B cell (primary cell): ENCODE measurements at regions not wholly inside any gene's neighbourhood (a gene's known extent, or its start where the extent isn't known, plus 50 kb on each side); places are given as distances from the start of the nearest gene placed in this dataset.

Source experiments
- ATAC-seq: fragments of 200-7000 bp; cut with Tn5 transposase; one replicate; pipeline ENCODE4 v1.10.0; 2021; ENCODE audit warnings: low read depth, mild to moderate bottlenecking, moderate number of reproducible peaks, moderate library complexity
- CTCF ChIA-PET: fragments of 350-600 bp; sonication (Branson Sonifier 250); formaldehyde crosslinking; loops from one replicate; lab custom pipeline; 2021; ENCODE audit warnings: antibody characterized with exemption, inconsistent platforms; lab: Charles Lee
- POLR2A ChIA-PET: fragments of 350-600 bp; sonication (Branson Sonifier 250); formaldehyde crosslinking; loops from one replicate; lab custom pipeline; 2021; ENCODE audit warnings: antibody characterized with exemption; lab: Charles Lee
- DNase-seq: peaks from one replicate; pipeline ENCODE4 v3.0.0; 2013
- H2AFZ ChIP-seq: 2 replicates; pipeline ENCODE4 v1.6.1; 2012; ENCODE audit warnings: mild to moderate bottlenecking, low read depth, low read length; ENCODE audit not compliant: insufficient read depth, poor library complexity, severe bottlenecking
- H3K27ac ChIP-seq, 2 donors: 1 replicate in 1 of 2; 2 replicates in 1 of 2; pipeline ENCODE4 v1.5.1; 2012 to 2013; ENCODE audit warnings: low read length in 2 of 2, mild to moderate bottlenecking in 2 of 2, moderate library complexity in 1 of 2
- H3K27me3 ChIP-seq, 4 experiments: fragments of 200-600 bp in 1 of 4; sonication (generic) in 1 of 4; replicated peaks in 1 of 4; 1 replicate in 2 of 4; 2 replicates in 2 of 4; pipeline versions ENCODE4 v1.6.1 to v1.7.0; 2013 to 2016; ENCODE audit warnings: low read length in 3 of 4, mild to moderate bottlenecking in 2 of 4, mixed read lengths in 1 of 4, moderate library complexity in 1 of 4; ENCODE audit not compliant: insufficient read depth in 4 of 4, control insufficient read depth in 3 of 4; ENCODE audit errors: control extremely low read depth in 1 of 4
- H3K36me3 ChIP-seq, 2 experiments: replicated peaks in 1 of 2; 1 replicate in 1 of 2; 2 replicates in 1 of 2; pipeline versions ENCODE4 v1.6.1 to v1.7.1; 2013; ENCODE audit warnings: low read length in 1 of 2; ENCODE audit not compliant: insufficient read depth in 2 of 2, control insufficient read depth in 1 of 2; ENCODE audit errors: control extremely low read depth in 1 of 2, extremely low read depth in 1 of 2
- H3K4me1 ChIP-seq, 2 donors: fragments of 200-600 bp in 1 of 2; sonication (generic) in 1 of 2; 1 replicate in 1 of 2; 2 replicates in 1 of 2; pipeline versions ENCODE4 v1.5.1 to v1.6.1; 2013 to 2017; ENCODE audit warnings: low read length in 2 of 2; ENCODE audit not compliant: control insufficient read depth in 2 of 2, insufficient read depth in 2 of 2
- H3K4me2 ChIP-seq: replicated peaks from 2 replicates; pipeline ENCODE3; 2012; ENCODE audit warnings: mild to moderate bottlenecking, low read depth, low read length; ENCODE audit not compliant: poor library complexity, severe bottlenecking
- H3K4me3 ChIP-seq, 5 experiments: fragments of 200-600 bp in 1 of 5; sonication (generic) in 1 of 5; 1 replicate in 3 of 5; 2 replicates in 2 of 5; pipeline versions ENCODE4 v1.5.1 to v1.7.0; 2011 to 2016; ENCODE audit warnings: low read length in 4 of 5, mild to moderate bottlenecking in 4 of 5, low read depth in 2 of 5, control low read depth in 1 of 5, moderate library complexity in 1 of 5; ENCODE audit not compliant: insufficient read depth in 1 of 5; ENCODE audit errors: control extremely low read depth in 1 of 5, extremely low read depth in 1 of 5
- H3K79me2 ChIP-seq: fragments of 200-600 bp; sonication (generic); one replicate; pipeline ENCODE4 v1.6.0; 2016; ENCODE audit warnings: low read length; ENCODE audit not compliant: control insufficient read depth, insufficient read depth
- H3K9ac ChIP-seq: fragments of 200-600 bp; sonication (generic); 2 replicates; pipeline ENCODE4 v1.6.1; 2017; ENCODE audit warnings: mild to moderate bottlenecking, low read length, moderate library complexity
- H3K9me3 ChIP-seq, 3 donors: one replicate each; pipeline versions ENCODE4 v1.6.1 to v1.7.1; 2013; ENCODE audit warnings: low read length in 2 of 3; ENCODE audit not compliant: control insufficient read depth in 2 of 3, insufficient read depth in 1 of 3; ENCODE audit errors: control extremely low read depth in 1 of 3
- H4K20me1 ChIP-seq: 2 replicates; pipeline ENCODE4 v1.6.0; 2012; ENCODE audit warnings: mild to moderate bottlenecking, low read length; ENCODE audit not compliant: insufficient read depth, control insufficient read depth, poor library complexity, severe bottlenecking
- H3K27ac Mint-ChIP-seq: one replicate; pipeline ENCODE4 v1.8.0; 2021; ENCODE audit warnings: mixed read lengths
- H3K27me3 Mint-ChIP-seq: one replicate; pipeline ENCODE4 v1.8.0; 2021; ENCODE audit warnings: mixed read lengths
- H3K4me1 Mint-ChIP-seq: one replicate; pipeline ENCODE4 v1.8.0; 2021; ENCODE audit warnings: mixed read lengths
- H3K4me3 Mint-ChIP-seq: one replicate; pipeline ENCODE4 v1.8.0; 2021; ENCODE audit warnings: mixed read lengths
- H3K9me3 Mint-ChIP-seq: one replicate; pipeline ENCODE4 v1.8.0; 2022; ENCODE audit warnings: mixed read lengths; ENCODE audit not compliant: insufficient read depth
- EZH2 ChIP-seq: IDR thresholded peaks from 2 replicates; pipeline ENCODE4 v1.6.1; 2012; ENCODE audit warnings: borderline replicate concordance, low read depth, mild to moderate bottlenecking, moderate library complexity, low read length; ENCODE audit not compliant: insufficient read depth, poor library complexity, severe bottlenecking
- WGBS: methylation state at CpG from one replicate; pipeline ENCODE4 v1.1.5; 2013; ENCODE audit warnings: missing lambda C conversion rate; ENCODE audit not compliant: insufficient coverage; 5-methylcytosine and 5-hydroxymethylcytosine counted together
- intact Hi-C: fragments of 100-400 bp; cut with micrococcal nuclease; formaldehyde crosslinking; loops from one replicate; pipeline ENCODE4 v1.10.0; 2022
- TF ChIP-seq, protein P1 (sequence below): fragments of 200-600 bp; IDR thresholded peaks from one replicate; pipeline ENCODE4 v1.8.0; 2022; ENCODE audit warnings: antibody characterized with exemption, mild to moderate bottlenecking

DNA sequence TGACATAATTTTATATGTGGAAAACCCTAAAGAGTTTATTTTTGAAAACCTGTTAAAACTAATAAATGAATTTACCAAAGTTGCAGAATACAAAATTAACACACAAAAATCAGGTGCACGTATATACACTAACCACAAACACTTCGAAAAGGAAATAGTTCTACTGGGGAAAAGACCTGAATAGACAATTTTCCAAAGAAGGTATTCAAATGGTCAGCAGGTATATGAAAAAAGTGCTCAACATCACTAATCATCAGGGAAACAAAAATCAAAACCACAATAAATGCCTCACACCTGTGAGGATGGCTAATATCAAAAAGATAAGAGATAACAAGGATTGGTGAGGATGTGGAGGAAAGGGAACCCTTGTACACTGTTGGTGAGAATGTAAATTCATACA, 110.6 kb downstream of the PXDC1 start:
- Mint-ChIP-seq H3K27ac (no peak overlapping the region), H3K4me3 (no peak overlapping the region), H3K27me3 (peaks cover 19% of the 10 kb centered on the region), H3K9me3 (no peaks in the 10 kb centered on the region), H3K4me1 (no peaks in the 10 kb centered on the region)
- intact Hi-C loops: no loop called here
- Histone ChIP-seq H3K9me3 (no peaks in the 10 kb centered on the region), H3K4me3 (no peak overlapping the region), H3K4me1 (no peaks in the 10 kb centered on the region), H3K4me2 (no peak overlapping the region), H4K20me1 (no peaks in the 10 kb centered on the region), H3K79me2 (no peaks in the 10 kb centered on the region), H3K27me3 (peaks cover 0 to 2% (median 0%) of the 10 kb centered on the region in 4 experiments), H3K27ac (no peak overlapping the region), H3K9ac (no peak overlapping the region), H3K36me3 (no peaks in the 10 kb centered on the region), H2AFZ (no peak overlapping the region)
- DNase-seq: no peak
- no peak for TF ChIP-seq EZH2
- TF ChIP-seq, protein P1, sequence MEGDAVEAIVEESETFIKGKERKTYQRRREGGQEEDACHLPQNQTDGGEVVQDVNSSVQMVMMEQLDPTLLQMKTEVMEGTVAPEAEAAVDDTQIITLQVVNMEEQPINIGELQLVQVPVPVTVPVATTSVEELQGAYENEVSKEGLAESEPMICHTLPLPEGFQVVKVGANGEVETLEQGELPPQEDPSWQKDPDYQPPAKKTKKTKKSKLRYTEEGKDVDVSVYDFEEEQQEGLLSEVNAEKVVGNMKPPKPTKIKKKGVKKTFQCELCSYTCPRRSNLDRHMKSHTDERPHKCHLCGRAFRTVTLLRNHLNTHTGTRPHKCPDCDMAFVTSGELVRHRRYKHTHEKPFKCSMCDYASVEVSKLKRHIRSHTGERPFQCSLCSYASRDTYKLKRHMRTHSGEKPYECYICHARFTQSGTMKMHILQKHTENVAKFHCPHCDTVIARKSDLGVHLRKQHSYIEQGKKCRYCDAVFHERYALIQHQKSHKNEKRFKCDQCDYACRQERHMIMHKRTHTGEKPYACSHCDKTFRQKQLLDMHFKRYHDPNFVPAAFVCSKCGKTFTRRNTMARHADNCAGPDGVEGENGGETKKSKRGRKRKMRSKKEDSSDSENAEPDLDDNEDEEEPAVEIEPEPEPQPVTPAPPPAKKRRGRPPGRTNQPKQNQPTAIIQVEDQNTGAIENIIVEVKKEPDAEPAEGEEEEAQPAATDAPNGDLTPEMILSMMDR: no peak
- no peak for ATAC-seq
- POLR2A ChIA-PET: no interaction called here
- CTCF ChIA-PET: no interaction called here
- no CpG with 5 or more reads among the region's 2 CpGs for WGBS

DNA sequence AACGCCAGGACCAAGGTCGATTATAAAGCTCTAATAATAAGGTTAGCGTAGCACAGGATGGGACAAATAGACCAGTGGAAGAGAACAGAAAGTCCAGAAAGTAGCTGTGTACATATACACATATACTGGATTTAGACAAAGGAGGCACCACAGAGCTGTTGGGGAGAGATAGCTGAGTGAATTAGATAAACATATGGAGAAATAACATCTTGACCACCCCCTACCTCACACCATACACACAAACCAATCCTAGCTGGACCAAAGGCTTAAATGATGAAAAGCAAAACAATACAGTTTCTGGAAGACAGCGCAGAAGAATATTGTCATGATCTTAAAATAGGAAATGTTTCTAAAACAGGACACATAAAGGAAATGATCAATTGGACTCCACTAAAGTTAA, 112.9 kb downstream of the PXDC1 start:
- no peaks in the 10 kb centered on the region for H3K4me1 Mint-ChIP-seq
- ATAC-seq (no peak), DNase-seq (no peak)
- no peaks in the 10 kb centered on the region for H3K36me3 ChIP-seq
- H3K4me1 ChIP-seq: no peaks in the 10 kb centered on the region
- peaks cover 17% of the 10 kb centered on the region for H3K27me3 Mint-ChIP-seq
- WGBS: no CpG with 5 or more reads among the region's 4 CpGs
- H3K79me2 ChIP-seq: no peaks in the 10 kb centered on the region
- no peak for TF ChIP-seq EZH2
- TF ChIP-seq, protein P1: no peak
- no peaks in the 10 kb centered on the region for H3K9me3 ChIP-seq
- intact Hi-C loops: no loop called here
- no peak overlapping the region for H3K9ac ChIP-seq
- H3K27me3 ChIP-seq: peaks cover 0 to 2% (median 0%) of the 10 kb centered on the region in 4 experiments
- no peak overlapping the region for H2AFZ ChIP-seq
- H3K9me3 Mint-ChIP-seq: no peaks in the 10 kb centered on the region
- ChIA-PET POLR2A (no interaction called here), CTCF (no interaction called here)
- H3K27ac Mint-ChIP-seq: no peak overlapping the region
- no peaks in the 10 kb centered on the region for H4K20me1 ChIP-seq
- no peak overlapping the region for H3K4me3 Mint-ChIP-seq
- no peak overlapping the region for H3K27ac ChIP-seq
- no peak overlapping the region for H3K4me2 ChIP-seq
- no peak overlapping the region for H3K4me3 ChIP-seq
